GM19328 (cell line): ENCODE measurements at regions not wholly inside any gene's neighbourhood (a gene's known extent, or its start where the extent isn't known, plus 50 kb on each side); places are given as distances from the start of the nearest gene placed in this dataset.
"Not testable (repeated sequence)": the region's sequence is repeated elsewhere in the genome, so short reads cannot be mapped to it uniquely, and the experiment has no call there.

Source experiments
- ATAC-seq: cut with Tn5 transposase; IDR thresholded peaks from one replicate; pipeline ENCODE4 v1.9.1; 2021; ENCODE audit warnings: mild to moderate bottlenecking, moderate library complexity; ENCODE audit not compliant: unreplicated experiment

DNA sequence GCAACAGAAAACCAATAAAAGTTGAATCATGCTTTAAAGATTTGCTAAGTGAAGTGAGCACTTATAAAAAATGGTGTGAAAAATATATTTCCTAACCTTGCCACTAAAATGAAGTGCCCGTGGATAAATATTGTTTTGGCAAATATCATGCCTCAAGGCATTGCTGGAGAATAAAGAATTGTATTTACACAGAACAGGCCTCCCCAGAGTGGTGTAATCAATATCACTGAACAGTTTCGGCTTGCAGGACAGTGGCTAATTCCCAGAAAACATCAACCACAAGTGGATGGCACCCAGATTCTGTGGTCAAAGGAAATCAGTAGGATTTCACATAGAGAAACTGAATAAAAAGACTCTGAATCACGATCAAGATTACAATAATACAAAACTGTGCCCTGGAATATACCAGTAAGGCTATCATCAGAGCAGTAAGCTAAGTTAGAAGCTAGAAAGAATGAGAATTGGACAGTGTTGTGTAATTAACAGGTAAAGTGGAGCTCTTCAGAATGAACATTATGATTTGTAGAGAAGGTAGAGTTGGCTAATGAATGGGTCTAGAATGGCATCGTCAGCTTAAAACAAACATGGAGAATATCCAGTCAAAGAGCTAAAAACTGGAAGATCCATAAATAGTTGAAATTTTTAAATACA lies 1026.9 kb upstream of the ADGRB3 start:
- no peak for ATAC-seq

DNA sequence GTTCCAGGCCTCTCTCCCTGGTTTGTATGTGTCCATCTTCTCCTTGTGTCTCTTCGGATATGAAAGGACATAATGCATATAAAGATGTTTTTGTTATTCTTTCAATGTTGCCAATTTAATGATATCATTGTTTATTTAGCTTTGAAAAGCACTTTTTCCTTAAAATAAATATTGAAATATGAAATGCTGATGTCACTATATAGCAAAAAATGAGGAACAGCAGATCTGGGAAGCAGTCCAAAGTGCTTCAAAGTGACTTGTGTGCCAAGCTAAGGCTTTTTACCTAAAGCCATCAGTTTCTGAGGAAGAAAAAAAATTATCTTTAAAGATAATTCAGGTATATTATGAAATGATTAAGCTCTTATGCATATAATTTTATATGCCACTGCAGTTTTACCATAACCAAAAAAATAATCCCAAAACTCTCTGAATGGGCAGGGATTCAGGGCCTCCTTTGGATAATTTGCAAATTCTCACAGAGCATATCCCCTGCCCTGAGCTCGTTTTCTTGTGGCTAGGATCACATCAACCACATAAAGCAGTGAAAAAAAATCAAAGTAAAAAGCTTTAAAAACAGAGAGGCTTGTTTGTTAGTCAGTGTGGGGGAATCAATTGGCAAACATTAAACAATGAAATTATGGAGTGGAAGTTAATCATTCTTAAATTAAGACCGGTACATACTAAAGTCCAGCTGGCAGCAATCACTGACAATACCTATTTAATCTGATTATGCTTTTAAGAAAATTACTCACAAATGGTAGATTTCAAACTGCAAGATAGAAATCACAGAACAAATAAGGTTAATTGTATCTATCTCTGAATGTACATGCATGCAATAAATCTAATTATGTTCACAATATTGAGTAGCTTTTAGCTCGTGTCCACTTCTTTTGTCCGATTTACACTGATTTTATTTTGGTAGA lies 1027.9 kb upstream of the ADGRB3 start:
- ATAC-seq = no peak

DNA sequence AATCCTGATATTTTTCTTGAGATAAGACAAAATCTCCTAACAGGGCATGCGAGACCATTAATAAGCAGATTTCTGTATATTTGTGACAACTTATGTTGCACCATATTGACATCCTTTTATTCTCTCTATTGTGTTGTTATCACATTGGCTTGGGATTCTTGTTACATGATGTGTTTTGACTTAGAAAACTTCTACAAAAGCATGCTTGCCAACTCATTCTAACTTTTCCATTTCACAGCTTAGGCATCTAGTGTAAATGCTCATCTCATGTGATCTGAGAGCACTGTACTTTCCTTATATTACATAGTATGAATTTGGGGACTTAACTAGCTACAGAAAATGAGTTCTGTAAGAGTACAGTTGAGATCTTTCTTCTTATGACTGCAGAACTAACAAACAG lies 1040.7 kb upstream of the ADGRB3 start:
- ATAC-seq = no peak

DNA sequence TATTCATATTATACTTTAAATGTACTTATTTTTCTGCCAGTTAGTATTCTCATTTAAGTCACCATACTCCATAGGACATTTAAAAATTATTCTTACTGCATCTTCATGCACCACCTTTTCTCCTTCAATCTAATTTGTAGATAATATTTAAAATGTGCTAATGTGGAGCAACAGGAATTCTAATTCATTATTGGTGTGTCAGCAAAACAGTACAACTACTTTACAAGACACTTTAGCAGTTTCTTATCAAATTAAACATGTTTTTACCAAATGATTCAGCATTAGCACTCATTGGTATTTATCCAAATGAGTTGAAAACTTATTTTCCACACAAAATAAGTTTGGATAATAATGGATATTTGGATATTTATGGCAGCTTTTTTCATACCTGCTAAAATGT lies 1041.8 kb upstream of the ADGRB3 start:
- ATAC-seq = no peak

DNA sequence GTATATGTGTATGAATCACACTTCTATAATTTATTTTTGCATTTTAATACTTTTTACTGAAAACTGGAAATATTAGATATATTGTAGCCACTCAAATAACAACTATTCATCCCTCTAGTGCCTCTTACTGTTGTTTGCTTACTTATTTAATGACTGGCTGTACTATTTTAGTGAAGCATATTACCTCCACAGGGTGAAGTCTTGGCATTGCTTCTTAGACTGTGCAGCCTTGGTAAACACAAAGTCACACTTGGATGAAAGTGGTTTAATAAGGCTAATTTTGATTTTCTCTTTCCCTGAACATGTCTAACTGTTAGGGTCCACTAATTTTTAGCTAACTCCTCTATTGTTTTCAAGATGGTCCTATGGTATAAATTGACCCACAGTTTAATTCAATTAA lies 1043.2 kb upstream of the ADGRB3 start:
- ATAC-seq = no peak

DNA sequence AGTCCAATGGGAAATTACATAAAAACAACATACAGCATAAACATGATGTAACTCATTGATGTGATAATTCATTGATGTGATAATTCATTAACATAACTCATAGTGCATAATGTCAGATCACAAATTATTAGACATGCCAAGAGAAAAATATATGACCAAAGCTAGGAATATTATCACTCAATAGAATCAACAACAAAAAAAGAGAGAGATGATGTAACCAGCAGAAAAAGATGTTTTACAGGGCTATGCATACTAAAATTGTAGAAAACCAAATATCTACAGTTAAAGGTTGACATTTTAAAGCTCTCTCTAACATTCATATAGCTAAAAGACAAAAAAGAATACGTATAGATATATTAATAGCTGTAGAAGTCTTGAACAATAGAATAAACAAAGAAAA lies 1067.2 kb upstream of the ADGRB3 start:
- no peak for ATAC-seq

DNA sequence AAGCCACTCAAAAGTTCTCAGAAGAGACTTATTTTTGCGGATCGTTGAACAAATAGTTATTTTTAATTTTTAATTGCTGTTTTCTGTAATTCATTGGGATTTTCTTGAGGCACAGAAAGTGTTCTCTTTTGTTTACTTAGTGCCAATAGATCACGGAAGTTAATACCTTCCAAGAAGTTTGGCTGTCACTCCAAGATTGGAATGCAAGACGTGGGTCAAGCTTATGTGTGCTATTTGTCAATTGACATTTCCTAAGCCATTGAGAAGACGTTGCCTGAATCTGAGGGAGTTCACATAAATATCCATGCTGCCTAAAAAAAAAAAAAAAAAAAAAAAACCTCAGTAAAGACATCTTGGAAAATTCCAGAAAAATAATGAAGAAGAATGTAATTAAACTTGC lies 1071.4 kb upstream of the ADGRB3 start:
- ATAC-seq = no peak

DNA sequence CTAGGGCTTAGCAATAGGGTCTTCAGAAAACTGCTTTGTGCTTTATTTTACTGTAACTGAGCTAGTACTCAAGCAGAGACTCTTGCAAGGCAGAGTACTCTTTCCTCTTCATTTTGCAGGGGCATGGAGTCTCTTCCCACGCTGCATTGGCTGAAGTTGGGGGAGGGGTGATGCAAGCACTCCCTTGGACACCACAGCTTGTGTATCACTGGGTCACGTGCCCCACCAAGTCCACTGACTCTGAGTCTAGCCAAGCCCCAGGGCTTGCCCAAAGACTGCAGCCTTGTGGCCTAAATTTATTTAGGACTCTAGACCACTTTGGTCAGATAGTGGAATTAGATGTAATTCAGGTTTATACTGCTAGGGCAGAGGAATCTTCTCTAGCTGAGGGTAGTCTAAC lies 1075.0 kb upstream of the ADGRB3 start:
- ATAC-seq = no peak

DNA sequence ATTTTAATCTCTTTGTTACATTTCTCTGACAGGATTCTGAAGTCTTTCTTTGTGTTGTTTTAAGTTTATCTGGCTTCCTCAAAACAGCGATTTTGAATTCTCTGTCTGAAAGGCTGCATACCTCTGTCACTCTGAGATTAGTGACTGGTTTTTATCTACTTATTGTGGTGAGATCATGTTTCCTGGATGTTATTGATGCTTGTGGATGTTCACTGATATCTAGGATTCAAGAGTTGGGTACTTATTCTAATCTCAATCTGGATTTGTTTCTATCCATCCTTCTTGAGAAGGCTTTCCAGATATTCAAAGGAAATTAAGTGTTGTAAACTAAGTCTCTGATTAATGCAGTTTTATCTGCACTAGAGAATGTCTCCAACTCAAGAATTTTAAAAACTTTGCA lies 1076.1 kb upstream of the ADGRB3 start:
- ATAC-seq = no peak

DNA sequence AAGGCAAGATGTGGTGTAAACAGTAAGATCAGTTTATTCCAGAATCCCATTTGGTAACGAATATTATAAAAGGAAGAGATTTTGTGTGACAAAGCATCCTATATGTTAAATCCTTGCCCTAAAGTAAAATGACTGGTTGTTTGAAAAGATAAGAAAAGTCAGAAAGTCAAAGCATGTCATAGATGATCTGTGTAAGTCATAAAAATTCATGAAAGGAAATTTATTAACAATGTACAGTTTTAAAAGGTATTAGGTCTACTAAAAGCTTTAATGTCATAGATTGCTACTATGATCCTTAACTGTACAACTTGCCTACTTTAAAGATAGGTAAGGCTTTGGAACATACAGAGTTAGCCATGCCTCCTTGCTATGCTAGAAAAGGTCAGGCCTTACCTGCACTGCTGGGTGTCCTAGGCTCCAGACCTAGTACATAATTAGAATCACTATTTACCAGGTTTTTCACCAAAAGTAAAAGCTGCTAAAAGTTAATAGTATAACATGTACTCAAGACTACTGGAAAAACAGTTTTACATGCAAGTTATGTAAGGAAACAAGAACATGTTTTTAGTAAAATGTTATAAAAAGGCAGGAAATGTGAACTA lies 1090.1 kb upstream of the ADGRB3 start:
- no peak for ATAC-seq

DNA sequence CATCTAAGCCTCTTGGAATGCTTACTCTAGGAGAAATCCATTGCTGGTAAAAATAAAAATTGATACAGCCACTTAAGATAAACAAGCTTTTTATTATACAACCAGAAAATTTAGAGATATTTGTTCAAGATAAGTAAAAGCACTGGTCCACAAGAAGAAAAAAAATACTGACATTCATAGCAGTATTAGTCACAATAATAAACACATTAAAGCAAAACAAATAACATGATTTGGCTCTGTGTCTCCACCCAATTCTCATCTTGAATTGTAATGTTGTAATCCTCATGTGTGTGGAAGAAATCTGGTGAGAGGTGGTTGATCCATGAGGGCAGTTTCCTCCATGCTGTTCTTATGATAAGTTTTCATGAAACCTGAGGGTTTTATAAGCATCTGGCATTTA lies 1093.5 kb upstream of the ADGRB3 start:
- ATAC-seq = no peak

DNA sequence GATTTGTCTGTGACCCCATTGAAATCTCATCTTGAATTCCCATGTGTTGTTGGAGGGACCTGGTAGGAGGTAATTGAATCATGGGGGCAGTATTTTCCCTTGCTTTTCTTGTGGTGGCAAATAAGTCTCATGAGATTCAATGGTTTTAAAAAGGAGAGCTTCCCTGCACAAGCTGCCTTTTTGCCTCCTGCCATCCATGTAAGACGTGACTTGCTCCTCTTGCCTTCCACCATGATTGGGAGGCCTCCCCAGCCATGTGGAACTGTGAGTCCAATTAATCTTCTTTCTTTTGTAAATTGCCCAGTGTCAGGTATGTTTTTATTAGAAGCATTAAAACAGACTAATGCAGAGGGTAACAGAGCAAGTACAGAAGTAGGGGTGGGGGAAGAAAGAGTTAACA lies 1097.0 kb upstream of the ADGRB3 start:
- ATAC-seq = no peak

DNA sequence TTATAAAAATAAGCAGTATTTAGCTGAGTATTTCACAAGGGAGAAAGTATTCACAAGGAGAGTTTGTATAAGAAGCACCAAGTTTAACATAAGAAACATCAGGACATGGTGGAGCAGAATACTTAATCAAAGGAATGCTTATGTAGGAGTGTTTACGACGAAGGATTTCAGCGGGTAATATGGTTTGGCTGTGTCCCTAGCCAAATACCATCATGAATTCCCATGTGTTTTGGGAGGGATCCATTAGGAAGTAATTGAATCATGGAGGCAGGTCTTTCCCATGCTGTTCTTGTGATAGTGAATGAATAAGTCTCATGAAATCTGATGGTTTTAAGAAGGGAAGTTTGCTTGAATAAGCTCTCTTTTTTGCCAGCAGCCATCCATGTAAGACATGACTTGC lies 1099.1 kb upstream of the ADGRB3 start:
- no peak for ATAC-seq

DNA sequence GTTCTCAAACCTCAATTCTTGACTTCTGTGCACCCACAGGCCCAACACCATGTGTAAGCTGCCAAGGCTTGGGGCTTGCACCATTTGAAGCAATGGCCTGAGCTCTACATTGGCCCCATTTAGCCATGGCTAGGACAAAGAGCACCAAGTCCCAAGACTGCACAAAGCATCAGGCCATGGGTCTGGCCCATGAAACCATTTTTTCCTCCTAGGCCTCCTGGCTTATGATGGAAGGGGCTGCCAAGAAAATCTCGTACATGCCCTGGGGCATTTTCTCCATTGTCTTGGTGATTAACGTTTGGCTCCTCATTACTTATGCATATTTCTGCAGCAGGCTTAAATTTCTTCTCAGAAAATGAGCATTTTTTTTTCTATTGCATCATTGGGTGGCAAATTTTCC lies 1128.7 kb upstream of the ADGRB3 start:
- ATAC-seq = no peak

DNA sequence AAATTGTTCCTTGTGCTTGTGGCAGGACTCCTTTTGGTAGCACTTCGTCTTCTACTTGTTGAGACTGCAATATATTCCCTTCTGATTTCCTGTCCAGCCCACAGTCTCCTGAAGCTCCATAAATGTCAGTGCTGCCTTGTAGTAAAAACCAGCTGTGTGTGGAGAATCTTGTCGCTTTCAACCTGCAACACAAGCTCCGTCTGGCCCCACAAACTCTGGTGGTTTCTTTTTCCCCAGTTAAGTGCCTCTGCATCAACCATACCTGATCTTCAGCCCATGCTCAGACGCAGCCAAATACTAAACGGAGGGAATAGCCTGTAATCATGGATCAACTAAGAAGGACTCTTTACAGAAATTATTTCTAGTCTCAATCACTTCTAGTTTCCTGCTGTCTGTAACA lies 1133.3 kb upstream of the ADGRB3 start:
- no peak for ATAC-seq

DNA sequence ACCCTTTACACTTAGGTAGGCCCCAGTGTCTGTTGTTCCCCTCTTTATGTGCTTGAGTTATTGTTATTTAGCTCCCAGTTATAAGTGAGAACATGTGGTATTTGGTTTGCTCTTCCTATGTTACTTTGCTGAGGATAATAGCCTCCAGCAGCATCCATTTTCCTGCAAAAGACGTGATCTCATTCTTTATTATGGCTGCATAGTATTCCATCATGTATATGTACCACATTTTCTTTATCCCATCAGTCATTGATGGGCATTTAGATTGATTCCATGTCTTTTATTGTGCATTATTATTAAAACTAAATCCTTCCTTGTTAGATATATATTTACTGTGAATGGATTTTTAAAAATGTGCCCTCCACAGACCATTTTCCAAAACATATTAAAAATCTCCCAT lies 1137.3 kb upstream of the ADGRB3 start:
- no peak for ATAC-seq

DNA sequence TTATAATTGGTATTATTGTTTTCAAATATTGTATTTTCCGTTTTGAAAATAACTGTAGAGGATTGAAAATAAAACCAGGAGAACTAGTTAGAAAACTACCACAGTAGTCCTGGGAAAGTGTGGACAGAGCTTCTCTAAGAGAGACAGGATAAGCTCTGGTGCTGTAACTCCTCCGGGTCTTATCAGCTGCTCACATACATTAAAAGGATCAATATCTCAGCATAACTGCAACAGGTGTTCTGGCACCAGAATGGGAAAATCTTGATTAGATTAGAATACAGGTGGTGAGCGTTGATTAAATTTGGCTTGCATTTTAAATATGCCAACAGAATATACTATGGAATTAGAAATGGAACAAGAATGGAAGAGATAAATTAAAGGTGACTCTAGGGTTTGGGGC lies 1138.9 kb upstream of the ADGRB3 start:
- no peak for ATAC-seq

DNA sequence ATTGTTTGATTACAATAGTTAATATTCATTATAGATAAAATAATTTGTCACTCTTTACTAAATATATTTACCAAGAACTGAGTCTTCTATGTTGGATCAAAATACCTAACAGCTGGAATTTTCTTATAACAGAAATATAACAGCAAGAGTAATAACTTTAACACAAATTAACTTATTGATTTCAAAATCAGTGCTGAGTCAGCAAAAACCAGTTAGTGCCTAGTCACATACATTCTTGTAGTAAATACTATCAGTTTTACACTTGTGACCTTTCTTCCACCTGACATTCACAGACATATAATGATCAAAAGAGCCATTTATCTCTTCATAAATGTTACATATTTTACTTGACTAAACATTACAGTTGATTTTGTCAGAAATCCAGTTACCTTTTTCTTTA lies 1141.4 kb upstream of the ADGRB3 start:
- ATAC-seq = no peak

DNA sequence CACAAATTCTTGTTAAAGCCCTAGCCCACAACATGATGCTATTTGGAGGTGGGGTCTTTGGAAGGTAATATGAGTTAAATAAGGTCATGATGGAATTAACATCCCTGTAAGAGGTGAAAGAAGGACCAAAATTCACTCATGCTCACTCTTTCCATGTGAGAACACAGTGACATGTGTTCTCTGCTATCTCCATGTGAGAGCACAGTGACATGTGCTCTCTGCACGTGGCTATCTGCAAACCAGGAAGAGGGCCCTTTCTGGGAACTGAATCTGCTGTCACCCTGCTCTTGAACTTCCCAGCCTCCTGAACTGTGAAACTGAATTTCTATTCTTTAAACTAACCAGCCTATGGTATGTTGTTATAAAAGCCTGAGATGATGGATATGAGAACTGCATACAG lies 1159.4 kb upstream of the ADGRB3 start:
- no peak for ATAC-seq

DNA sequence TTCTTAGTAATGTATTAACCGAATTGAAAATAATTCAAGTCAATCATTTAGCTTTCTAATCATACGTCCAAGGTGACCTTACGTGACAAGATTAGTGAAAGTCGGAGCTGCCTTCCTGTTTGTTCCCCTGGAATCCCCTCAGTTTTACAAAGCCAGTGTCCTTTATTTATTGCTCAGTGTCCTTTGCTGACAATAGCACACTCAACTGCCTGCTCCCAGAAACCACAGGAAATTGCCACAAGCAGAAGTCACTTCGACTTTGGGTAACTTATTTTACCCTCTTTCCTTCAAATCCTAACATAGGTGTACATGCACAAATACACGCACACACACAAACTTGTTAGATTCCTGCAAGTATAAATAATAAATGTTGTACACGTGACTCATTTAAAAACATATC lies 1167.7 kb upstream of the ADGRB3 start:
- no peak for ATAC-seq

DNA sequence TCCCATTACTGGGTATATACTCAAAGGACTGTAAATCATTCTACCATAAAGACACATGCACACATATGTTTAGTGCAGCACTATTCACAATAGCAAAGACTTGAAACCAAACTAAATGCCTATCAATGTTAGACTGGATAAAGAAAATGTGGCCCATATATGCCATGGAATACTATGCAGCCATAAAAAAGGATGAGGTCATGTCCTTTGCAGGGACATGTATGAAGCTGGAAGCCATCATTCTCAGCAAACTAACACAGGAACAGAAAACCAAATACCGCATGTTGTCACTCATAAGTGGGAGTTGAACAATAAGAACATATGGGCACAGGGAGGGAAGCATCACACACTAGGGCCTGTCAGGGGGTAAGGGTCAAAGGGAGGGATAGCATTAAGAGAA lies 1172.4 kb upstream of the ADGRB3 start:
- not testable (repeated sequence) for ATAC-seq

DNA sequence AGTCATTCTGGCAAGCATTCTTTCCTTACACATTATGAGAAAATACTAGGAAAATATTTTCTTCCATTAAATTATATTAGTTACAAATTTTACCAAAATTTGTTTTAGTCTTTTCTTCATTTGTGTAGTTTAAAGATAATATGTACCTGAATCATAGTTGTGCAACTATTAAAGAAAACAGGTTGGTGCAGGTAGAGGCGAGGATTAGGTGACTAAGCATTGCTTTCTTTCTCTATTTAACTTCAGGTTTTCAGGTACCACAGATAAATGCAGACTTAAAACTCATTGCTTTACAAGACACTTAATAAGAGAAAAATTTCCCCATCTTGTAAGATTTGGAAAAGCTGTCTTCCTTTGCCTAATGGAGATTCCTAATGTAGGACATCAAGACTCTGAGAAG lies 1175.5 kb upstream of the ADGRB3 start:
- no peak for ATAC-seq
